Upper lobe of left lung (tissue), 4 donors: ENCODE measurements at regions not wholly inside any gene's neighbourhood (a gene's known extent, or its start where the extent isn't known, plus 50 kb on each side); places are given as distances from the start of the nearest gene placed in this dataset.

Experiments
- EP300 ChIP-seq, 4 donors: sonication (generic); formaldehyde crosslinking; IDR thresholded peaks; one replicate each; pipeline ENCODE4 v1.5.1; 2017; ENCODE audit warnings: antibody characterized with exemption in 4 of 4, control low read depth in 2 of 4
- POLR2A ChIP-seq, 4 donors: fragments of 450-650 bp; IDR thresholded peaks; one replicate each; pipeline ENCODE4 v1.5.1; 2016 to 2017; ENCODE audit warnings: antibody characterized with exemption in 4 of 4, mild to moderate bottlenecking in 2 of 4
- TF ChIP-seq, protein P1 (sequence below), 6 experiments: fragments of 450-650 bp in 4 of 6; fragments of 200-600 bp in 2 of 6; sonication (generic) in 2 of 6; IDR thresholded peaks; one replicate each; pipeline ENCODE4 v1.5.1; 2016 to 2019; ENCODE audit warnings: antibody characterized with exemption in 6 of 6

DNA sequence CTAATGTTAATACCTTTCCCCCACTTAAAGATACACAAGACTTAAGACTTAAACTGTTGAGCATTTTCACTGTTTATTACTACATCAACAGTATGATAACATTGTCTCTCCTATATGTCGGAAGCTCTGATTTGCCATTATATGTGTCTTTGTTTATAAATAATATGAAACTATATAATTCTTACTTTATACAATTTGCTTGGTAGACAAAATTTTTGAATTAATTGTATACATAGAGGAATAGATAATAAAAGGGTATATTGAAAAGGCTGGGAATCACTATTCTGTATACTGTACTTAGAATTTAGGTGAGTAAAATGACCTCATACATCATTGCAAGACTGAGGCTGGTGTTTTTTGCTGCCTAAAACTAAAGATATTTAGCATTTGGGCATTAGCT is 82.1 kb upstream of the HDAC9 start:
- TF ChIP-seq, protein P1, sequence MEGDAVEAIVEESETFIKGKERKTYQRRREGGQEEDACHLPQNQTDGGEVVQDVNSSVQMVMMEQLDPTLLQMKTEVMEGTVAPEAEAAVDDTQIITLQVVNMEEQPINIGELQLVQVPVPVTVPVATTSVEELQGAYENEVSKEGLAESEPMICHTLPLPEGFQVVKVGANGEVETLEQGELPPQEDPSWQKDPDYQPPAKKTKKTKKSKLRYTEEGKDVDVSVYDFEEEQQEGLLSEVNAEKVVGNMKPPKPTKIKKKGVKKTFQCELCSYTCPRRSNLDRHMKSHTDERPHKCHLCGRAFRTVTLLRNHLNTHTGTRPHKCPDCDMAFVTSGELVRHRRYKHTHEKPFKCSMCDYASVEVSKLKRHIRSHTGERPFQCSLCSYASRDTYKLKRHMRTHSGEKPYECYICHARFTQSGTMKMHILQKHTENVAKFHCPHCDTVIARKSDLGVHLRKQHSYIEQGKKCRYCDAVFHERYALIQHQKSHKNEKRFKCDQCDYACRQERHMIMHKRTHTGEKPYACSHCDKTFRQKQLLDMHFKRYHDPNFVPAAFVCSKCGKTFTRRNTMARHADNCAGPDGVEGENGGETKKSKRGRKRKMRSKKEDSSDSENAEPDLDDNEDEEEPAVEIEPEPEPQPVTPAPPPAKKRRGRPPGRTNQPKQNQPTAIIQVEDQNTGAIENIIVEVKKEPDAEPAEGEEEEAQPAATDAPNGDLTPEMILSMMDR (IDR thresholded peaks at IDR 0.05) = no peak
- TF ChIP-seq POLR2A (IDR thresholded peaks at IDR 0.05) (no peak), EP300 (IDR thresholded peaks at IDR 0.05) (no peak)
